A204.1 (cell line): ENCODE measurements at regions not wholly inside any gene's neighbourhood (a gene's known extent, or its start where the extent isn't known, plus 50 kb on each side); places are given as distances from the start of the nearest gene placed in this dataset.
"Not testable (repeated sequence)": the region's sequence is repeated elsewhere in the genome, so short reads cannot be mapped to it uniquely, and the experiment has no call there.

Source experiments
- FAIRE-seq: peaks from 2 replicates; lab custom pipeline; 2012; peaks lifted over from hg19 to GRCh38; lab: Jason Lieb, UNC

DNA sequence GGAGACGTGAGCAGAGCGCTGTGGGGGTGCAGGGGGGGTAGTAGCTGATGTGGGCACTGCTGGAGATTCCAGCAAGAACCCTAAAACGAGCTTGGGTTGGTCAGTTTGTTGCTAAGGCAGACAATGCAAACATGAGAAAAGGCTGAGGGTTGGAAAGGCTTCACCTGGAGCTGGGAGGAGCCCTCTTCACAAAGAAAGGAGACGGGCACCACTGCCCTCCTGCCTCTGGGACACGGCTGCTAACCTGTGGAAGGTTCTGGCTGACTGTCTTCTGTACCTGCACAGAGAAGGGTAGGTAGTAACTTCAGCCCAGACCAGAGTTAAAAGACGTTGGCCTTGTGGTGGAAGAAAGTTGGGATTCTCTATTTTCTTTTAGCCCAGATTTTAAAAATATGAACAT, 108.7 kb downstream of the SUCLA2 start:
- FAIRE-seq: no peak

DNA sequence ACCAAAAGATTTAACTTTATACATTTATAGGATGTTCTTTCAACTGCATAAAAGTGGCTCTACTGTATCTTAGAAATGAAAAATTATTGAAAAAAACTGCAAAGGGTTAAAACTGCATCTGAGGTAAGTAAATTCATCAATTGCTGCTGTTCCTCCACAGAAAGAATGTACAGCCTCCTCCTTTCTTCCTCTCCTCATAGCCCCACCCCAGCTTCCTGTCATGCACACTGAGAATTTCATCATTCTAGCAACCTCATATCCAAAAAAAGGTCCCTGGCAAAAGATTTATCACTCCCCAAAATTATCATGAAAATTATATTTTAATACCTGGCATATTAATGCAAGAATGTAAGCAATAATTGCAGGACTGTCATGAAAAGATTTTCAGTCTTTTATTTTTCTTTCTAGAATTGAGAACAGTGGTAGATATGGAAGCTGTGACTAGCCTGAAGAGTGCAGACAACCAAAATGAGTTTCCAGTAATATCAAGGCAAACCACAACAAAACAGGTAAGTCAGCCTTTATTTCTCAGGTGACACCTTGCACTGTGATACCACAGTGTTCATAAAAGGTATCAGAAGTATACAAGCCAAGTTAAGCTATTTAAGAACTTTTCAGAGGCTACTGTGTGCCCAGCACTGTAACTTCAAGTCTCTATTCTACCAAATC, 110.8 kb downstream of the SUCLA2 start:
- FAIRE-seq: no peak

GRCh38 chr13:47886314-47886713, 114.8 kb downstream of the SUCLA2 start:
- no peak for FAIRE-seq

GRCh38 chr13:47875201-47875600, 125.9 kb downstream of the SUCLA2 start:
- no peak for FAIRE-seq

DNA sequence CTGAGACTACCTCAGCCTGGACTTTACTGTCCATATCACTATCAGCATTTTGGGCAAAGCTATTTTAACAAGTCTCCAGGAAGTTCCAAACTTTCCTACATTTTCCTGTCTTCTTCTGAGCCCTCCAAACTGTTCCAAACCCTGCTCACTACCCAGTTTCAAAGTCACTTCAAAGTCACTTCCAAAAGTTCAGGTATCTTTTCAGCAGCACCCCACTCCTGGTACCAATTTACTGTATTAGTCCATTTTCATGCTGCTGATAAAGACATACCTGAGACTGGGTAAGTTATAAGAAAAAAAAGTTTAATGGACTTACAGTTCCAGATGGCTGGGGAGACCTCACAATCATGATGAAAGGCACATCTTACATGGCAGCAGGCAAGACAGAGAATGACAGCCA, 127.1 kb downstream of the SUCLA2 start:
- FAIRE-seq: not testable (repeated sequence)

- FAIRE-seq: not testable (repeated sequence)
Observed at GRCh38 chr13:47873319-47873718, 127.8 kb downstream of the SUCLA2 start.

- no peak for FAIRE-seq
Observed at GRCh38 chr13:47869776-47870175, 131.3 kb downstream of the SUCLA2 start.

- FAIRE-seq: no peak
Observed at GRCh38 chr13:47865883-47866282, 135.2 kb downstream of the SUCLA2 start.

DNA sequence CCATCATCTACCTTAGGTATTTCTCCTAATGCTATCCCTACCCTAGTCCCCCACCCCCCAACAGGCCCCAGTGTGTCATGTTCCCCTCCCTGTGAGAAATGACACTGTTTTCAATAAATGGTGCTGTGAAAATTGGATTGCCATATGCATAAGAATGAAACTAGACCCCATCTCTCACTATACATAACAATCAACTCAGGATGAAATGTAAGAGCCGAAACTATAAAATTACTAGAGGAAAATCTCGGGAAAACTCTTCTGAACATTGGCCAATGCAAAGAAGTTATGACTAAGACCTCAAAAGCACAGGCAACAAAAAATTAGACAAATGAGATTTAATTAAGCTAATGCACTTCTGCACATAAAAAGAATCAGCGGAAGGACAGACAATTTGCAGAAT, 138.2 kb downstream of the SUCLA2 start:
- no peak for FAIRE-seq

- no peak for FAIRE-seq
Observed at GRCh38 chr13:47859165-47859564, 141.9 kb downstream of the SUCLA2 start.

- FAIRE-seq: no peak
Observed at GRCh38 chr13:47858042-47859025, 142.7 kb downstream of the SUCLA2 start.

GRCh38 chr13:47853236-47853635, 147.8 kb downstream of the SUCLA2 start:
- FAIRE-seq: no peak

DNA sequence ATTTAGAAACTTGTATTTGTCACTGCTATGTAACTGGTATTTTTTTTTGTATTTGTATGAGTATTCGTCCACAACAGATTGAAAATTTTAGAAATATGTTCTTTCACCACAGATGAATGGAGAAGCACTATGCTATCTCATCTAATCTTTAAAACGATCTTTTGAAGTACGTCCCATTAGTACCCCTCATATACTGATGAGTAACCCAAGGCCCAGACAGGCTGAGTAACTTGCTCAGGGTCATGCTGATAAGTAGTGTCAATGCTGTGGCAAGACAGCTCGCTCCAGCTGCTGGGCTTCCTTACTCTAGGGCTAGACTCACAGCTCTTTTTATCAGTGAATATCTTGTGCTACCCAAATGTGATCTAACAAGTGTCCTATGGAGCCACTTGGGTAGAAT, 154.2 kb downstream of the SUCLA2 start:
- FAIRE-seq: no peak

DNA sequence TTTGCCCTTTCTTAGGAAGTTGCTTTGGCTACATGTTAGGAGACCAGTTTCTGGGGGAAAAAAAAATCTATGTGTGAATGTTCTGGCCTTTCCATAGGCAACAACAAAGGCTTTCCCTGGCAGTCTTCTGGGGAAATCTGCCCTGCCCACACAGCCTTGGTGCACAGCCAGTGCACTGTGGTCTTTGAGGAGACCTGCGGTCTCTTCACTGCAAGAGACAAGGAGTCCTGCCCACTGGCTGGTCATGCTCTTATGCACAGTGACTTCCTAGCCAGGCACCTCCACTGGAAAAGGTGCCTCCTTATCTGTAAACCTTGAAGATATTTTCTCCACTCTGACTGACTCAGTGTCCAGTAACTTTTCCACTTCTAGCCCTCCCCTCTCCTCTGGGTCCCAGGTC, 155.1 kb downstream of the SUCLA2 start:
- FAIRE-seq: no peak

DNA sequence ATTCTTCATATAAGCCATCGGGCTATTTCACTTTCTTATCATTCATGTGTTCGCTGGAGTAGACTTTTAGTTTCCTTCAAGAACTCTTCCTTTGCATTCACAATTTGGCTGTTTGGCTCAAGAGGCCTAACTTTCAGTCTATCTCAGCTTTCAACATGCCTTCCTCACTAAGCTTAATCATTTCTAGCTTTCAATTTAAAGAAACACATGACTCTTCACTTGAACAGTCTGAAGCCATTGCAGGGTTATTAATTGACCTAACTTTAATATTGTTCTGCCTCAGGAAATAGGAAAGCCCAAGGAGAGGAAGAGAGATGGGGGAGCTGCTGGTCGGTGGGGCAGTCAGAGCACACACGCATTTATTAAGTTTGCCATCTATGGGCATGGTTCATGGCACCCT, 158.1 kb downstream of the SUCLA2 start:
- no peak for FAIRE-seq

GRCh38 chr13:47841151-47841550, 159.9 kb downstream of the SUCLA2 start:
- FAIRE-seq: no peak

- no peak for FAIRE-seq
Observed at GRCh38 chr13:47837906-47838305, 163.2 kb downstream of the SUCLA2 start.

- no peak for FAIRE-seq
Observed at GRCh38 chr13:47837104-47837880, 163.8 kb downstream of the SUCLA2 start.

- FAIRE-seq: no peak
Observed at GRCh38 chr13:47835470-47836228, 165.4 kb downstream of the SUCLA2 start.

DNA sequence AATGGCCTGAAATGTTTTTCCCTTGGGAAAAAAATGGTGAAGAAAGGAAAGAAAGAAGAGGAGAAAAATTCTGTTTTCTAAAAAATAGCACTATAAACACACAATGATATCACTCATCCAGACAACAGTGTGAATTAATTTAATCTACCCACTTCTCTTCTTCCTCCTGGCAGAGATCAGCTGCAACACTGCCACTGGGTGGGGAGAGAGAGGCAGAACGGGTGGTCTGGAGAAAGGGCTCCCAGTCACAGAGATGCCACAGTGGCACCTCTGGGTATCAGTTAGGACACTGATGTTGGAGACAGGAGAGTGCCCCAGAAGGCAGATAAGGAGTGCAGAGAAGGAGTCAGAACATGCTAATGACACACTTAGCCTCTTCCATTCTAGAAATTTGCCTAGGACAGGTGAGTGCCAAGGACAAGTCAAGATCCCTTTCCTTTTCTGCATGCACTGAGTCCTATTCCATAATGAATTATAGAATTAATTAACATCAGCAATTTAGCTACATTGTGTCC, 168.6 kb downstream of the SUCLA2 start:
- FAIRE-seq: no peak

DNA sequence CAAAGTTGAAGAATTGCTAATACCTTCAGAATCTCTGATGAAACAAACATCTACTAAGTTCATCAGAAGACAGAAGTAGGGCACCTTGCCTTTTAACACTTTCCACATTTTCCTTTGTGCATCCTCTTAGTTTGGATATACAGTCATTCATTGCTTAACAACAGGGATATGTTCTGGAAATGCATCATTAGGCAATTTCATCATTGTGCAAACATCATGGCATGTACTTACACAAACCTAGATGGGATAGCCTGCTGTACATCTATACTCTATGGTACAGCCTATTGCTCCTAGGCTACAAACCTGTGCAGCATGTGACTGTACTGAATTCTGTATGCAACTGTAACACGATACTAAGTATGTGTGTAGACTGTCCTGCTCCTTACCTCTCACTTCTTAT, 169.8 kb downstream of the SUCLA2 start:
- FAIRE-seq: no peak

- no peak for FAIRE-seq
Observed at GRCh38 chr13:47829690-47830089, 171.4 kb downstream of the SUCLA2 start.
